HG03175 (cell line): ENCODE measurements at regions not wholly inside any gene's neighbourhood (a gene's known extent, or its start where the extent isn't known, plus 50 kb on each side); places are given as distances from the start of the nearest gene placed in this dataset.
"Not testable (repeated sequence)": the region's sequence is repeated elsewhere in the genome, so short reads cannot be mapped to it uniquely, and the experiment has no call there.

ENCODE experiments used
- ATAC-seq: cut with Tn5 transposase; IDR thresholded peaks from one replicate; pipeline ENCODE4 v1.9.1; 2021; ENCODE audit warnings: mild to moderate bottlenecking, moderate library complexity; ENCODE audit not compliant: unreplicated experiment

DNA sequence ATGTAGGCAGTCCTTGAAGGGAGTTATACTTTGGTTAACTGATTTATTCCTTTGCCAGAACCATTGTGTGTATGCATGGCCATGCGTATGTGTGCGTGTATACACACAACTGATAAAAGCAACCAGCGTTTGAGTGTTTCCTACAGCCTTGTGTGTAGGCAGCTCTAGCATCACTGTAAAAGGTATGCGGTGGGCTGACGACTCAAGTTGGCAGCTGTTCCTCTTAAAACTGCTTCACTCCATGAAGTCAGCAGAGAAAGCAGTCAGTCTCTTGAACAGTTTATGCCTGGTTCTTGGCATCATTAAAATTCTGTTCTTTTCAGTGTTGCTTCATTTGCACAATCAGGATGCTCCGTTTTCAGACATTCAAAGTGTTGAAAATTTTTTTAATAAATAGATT is 103.5 kb upstream of the FRMPD4 start:
- ATAC-seq, result no peak

DNA sequence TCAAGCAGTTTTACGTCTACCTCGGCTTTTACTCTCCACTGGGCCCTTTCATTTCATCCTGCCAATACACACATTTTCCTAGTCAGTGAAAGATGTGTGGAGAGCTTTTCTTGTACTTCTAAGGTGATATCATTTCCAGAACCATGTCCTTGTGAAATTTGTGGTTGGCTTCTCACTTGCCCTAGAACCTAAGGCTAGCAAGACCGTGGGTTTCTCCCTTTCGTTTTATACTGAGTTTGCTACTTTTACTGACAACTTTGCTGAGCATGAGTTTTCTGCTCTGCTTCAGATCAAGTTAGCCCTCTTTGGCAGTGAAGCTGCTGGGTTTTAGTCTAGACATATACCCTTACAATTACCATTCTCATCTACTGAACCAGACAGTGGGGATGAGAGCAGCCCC is 95.7 kb upstream of the FRMPD4 start:
- ATAC-seq, result no peak

DNA sequence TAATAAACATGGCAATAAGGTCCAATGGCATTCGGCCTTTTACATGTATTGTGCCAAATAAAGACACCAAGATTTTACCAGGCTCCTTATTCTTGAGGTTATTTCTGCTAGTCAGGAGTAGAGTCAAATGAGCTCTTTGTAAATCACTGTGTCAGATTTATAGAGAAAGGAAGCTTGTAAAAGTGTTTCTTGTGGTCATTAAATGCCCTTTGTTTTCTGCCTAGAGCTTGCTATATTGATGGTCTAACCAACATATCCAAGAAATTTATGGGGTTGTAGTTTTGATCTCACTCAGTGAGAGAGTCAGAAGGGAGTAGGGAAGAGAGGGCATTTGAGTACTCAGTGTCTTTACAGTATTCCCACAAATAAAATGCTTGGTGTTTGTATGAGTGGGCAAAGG is 86.2 kb upstream of the FRMPD4 start:
- no peak for ATAC-seq

DNA sequence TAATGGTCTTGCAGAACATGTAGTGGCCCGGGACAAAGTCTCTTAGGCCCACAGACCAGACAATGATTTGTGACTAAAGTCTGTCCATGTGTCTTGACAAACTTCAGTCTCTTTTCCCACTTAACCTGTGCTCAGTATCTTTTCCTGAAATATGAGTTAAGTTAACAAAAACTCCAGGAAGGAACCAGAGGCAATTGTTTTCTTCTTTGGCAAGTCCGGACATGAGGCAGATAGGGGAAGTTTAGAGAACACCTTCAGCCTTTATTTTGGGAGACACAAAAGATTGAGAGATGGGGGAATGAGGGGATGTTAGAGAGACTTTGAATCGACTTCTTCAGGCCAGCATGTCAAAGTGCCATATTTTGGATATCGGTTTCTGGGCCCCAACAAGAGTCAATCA is 80.2 kb upstream of the FRMPD4 start:
- ATAC-seq, result no peak

DNA sequence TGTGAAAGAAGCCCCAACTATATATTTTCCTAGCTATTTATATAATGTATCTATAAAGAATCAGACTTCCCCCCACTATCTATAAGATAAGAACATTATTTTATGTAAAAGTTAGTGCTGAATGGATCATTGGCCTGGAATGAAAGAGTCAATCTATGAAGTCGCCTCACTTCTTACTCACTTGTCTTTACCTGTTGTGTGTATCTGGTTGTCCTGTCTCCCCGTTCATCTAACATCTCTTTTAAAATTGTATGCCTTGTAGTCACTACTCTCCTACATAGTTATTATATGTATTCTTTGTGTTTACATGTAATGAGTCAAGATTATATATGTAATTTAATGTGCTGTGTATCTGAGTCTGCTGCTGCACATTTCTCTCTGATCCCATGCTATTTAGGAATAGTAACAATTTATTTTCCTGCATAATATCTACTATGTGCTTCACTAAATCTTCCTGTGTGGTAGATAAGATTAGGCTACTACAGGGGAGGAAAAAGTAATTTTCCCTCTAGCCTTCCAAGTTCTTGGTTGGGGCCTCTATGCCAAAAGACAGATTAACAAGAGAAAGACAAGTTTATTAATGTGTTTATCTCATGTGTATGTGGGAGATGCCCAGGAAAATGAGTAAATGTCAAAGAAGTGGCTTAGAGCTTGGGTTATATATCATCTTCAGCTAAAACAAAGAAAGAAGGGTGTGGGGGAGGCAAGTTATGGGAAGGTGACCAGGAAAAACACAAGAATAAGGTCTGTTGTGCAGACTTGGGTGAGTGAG is 77.6 kb upstream of the FRMPD4 start:
- ATAC-seq, result no peak

DNA sequence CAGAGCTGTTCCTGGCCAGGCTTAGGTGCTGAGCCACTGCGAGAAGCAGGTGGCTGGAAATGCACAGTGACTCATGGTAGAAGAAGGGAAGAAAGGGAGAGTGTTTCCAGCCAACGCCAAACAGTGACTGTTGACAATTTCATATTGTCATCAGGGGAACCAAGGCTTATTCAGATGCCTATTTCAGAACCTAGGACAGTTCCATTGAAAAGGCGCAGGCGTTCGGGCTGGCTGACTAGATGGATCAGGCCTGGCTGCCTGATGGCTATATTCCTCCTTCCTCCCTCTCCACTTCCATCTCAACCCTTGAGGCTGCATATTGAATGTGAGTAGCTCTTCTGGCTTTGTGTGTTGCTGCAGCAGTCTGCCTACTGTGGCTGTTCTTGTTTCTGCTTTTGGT is 73.0 kb upstream of the FRMPD4 start:
- no peak for ATAC-seq

DNA sequence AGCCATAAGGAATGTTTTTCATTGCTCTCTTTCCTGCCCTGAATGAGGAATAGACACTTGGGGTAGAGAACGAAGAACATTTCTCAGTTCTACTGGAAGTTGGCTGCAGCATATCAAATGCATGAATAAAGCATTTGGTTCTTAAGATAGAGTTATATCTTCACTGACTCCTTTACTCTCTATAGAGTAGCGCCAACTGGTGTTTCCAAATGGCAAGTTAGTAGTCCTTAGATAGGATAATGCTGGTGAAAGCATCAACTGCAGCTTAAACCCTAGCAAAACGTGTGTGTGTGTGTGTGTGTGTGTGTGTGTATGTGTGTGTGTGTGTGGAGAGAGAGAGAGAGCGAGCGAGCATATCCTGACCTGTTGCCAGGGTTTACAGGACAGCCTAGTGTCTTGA is 62.2 kb upstream of the FRMPD4 start:
- no peak for ATAC-seq

DNA sequence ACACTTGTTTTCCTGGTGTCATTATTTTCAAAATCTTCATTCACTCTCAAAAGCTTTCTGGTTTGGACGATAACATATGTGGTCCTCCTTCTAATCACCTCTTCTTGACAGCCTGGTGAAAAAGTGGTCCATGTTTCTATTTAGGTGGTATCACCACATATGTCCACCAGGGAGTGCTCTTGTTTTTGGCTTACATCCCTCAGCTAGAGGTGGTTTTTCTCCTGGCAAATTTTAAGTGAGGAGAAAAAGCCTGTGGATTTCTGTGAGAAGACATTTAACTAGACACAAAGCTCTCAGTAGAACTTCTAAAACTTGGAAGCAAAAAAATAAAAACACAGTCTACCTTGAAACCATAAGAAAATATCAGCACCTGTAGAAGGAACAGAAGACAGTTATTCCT is 58.0 kb upstream of the FRMPD4 start:
- no peak for ATAC-seq

DNA sequence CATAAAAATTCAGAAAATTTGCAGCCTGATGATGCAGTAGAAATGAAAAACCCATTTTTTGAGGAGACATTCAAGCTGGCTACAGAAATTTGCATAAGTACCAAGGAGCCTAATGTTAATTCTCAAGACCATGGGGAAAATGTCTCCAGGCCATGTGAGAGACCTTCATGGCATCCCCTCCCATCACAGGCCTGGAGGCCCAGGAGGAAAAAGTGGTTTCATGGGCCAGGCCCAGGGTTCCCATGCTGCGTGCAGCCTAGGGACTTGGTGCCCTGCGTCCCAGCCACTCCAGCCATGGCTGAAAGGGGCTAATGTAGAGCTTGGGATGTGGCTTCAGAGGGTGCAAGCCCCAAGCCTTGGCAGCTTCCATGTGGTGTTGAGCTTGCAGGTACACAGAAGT is 55.3 kb upstream of the FRMPD4 start:
- ATAC-seq, result not testable (repeated sequence)
